GM21528 (cell line): ENCODE measurements at regions not wholly inside any gene's neighbourhood (a gene's known extent, or its start where the extent isn't known, plus 50 kb on each side); places are given as distances from the start of the nearest gene placed in this dataset.
"Not testable (repeated sequence)": the region's sequence is repeated elsewhere in the genome, so short reads cannot be mapped to it uniquely, and the experiment has no call there.

Experiments
- ATAC-seq: cut with Tn5 transposase; IDR thresholded peaks from one replicate; pipeline ENCODE4 v1.9.1; 2021; ENCODE audit warnings: mild to moderate bottlenecking, moderate library complexity; ENCODE audit not compliant: unreplicated experiment, low FRiP score

DNA sequence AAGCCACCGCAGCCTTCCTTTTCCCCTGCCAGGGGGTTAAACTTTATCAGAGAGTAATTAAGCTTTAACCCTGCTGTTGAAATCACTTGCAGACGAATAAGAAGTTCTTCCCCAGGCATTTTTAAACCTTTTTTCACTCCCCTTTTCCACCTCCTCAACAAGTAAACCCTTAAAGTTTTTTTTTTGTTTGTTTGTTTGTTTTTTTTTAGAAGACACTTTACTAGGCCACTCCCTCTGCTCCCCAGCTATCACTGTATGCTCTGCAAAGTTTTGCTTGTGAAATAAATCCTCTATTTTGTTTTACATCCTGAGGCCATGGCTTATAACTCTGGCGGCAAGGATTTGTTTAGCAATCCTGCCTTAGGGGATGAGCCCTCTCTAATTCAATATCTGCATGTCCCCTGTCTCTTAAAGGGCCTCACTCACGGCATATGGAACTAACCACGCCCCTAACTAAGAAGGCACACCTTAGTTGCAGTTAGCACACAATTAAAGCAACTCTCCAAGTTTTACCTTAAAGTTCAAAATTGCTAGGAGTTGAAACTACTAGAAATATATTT lies 1354.7 kb upstream of the LRRTM3 start:
- ATAC-seq = no peak

DNA sequence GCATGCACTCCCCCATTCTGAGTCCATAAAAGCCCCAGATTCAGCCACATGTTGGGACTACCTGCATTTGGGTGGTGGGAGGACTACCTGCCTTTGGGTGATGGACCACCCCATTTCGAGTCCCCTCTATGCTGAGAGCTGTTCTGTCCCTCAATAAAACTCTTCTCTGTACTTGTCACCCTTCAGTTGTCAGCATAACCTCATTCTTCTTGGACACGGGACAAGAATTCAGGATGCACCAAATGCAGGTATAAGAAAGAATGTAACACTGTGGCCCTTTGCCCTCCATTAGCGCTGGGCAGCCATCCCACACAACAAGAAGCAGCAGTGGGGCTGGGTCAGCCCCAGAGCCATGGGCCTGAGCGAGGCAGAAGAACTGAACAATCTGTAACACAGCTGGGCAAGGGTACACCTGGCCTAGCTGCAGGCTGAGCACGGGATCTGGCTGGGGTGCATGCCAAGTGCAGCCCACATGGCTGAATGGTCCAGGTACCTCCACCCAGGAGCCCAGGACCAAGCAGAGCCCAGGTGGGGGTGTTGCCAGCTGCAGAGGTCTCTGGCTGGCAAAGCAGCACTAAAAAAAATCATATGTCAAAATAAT lies 1344.3 kb upstream of the LRRTM3 start:
- no peak for ATAC-seq

DNA sequence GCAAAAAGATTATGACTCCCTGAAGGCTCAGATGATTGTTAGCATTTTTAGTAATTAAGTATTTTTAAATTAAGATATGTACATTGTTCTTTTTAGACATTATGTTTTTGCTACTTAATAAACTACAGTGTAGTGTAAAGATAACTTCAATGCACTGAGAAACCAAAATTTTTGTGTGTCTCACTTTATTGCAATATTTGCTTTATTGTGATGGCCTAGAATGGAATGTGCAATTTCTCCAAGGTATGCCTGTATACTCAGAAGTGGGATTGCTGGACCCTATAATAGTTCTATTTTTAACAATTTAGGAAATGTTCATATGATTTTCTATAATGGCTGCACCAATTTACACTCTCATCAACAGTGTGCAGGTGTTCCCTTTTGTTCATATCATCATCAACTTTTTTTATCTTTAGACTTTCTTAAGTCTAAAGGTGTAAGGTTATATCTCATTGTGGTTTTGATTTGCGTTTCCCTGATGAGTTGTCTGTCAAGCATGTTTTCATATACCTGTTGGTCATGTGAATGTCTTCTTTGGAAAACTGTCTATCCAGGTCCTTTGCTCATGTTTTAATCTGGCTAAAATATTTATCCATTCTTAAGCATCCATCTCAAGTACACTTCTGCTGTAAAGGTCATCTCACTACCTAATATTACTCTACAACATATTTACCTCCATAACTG lies 1323.5 kb upstream of the LRRTM3 start:
- ATAC-seq = no peak

DNA sequence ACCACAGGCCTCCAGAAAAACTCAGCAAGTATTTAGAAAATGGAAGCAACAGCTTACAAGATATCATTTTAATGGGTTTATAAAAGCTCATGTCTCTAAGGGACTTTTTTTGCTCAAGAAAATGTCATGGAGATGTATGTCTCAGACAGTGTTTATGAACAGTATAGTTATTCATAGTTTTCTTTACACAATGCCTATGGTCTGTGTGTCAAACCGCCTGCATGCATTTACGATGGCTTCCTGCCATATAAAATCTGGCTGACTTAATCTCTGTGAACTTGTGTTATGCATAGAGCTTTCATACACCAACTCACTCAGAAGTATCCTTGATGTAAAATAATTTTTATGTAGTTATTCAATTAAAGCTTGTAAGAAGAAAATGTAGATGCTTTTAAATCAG lies 1314.2 kb upstream of the LRRTM3 start:
- ATAC-seq = no peak

DNA sequence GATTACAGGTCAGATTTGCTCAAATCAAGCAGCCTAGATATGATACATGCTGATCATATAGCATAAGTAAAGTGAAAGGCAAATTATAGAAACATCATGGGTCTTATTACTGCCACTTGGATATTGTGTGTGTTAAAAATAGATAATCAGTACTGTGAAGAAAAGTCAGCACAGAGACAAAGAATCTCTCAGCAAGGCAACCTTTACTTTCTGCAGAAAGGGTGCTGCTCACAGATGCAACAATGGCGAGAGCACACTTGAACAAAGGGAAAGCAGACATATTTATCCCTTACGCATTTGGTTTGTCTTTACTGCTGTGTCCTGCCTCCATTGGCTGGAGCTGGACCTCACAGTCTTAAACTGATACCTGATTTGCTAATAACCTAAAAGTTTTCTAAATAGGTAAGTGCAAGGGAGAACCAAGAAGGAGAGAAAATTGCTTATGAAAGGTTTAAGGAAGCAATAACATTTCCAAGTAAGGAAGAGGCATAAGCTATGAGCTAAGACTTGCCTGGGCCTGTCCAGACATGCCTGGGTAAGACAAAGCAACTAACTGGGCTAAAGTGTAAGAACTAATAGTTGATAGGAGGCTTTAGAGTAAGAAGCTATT lies 1310.8 kb upstream of the LRRTM3 start:
- ATAC-seq = no peak

DNA sequence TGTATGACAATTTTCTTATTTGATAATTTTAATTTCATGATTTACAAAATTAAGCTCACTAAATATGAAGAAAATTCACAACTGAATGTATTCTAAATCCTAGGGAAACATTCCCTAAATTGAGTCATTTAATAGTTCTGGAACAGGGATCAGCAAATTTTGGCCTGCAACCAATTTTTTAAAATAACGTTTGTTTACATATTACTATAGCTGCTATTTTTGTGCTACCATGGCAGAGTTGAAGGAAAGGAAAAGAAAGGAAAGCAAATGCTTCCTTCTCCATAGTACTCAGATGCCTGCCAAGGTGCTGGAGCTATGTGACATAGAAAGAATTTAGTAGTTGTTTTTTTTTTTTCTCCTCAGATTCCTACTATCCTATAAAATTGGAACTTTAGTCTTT lies 1307.7 kb upstream of the LRRTM3 start:
- no peak for ATAC-seq

DNA sequence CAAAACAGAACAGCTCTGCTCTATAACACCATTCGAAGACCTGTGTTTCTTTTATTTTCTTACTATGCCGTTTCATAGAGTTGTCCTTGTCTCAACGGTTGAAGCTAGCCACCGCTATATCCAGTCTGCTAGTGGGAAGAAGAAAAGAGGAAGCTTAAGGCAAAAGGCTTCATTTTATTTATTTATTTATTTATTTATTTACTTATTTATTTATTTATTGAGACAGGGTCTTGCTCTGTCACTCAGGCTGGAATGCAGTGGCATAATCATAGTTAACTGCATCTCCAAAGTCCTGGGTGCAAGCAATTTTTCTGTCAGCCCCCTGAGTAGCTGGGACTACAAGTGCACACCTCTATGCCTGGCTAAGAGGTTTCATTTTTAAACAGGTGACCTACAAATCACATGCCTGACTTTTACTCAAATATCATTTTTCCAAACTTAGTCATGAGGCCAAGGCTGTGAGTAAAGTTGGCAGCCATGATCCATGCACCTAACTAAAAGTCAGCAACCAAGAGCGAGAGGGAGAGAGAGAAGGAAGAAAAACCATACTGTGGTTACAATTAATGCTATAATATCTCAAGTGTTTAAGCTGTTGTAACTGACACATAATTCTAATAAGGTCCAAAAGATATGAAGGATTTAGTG lies 1305.3 kb upstream of the LRRTM3 start:
- ATAC-seq = no peak

DNA sequence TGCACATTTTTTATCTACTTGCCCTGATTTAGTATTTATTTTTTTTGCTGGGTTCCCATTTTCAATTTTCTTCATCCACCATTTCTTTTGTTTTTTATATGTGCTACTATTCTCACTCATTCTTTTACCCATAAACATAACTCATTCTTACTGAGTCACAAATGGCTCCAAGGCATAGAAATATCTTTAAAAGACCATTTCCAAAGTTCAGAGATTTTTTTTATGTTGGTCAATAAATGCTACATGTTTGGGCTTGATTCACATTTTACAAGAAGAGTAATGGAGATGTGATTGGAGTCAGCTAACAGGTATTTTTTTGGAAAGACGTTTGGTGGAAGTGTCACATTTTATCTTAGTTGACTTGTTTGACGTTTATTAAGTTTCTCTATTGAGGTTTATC lies 1303.2 kb upstream of the LRRTM3 start:
- no peak for ATAC-seq

DNA sequence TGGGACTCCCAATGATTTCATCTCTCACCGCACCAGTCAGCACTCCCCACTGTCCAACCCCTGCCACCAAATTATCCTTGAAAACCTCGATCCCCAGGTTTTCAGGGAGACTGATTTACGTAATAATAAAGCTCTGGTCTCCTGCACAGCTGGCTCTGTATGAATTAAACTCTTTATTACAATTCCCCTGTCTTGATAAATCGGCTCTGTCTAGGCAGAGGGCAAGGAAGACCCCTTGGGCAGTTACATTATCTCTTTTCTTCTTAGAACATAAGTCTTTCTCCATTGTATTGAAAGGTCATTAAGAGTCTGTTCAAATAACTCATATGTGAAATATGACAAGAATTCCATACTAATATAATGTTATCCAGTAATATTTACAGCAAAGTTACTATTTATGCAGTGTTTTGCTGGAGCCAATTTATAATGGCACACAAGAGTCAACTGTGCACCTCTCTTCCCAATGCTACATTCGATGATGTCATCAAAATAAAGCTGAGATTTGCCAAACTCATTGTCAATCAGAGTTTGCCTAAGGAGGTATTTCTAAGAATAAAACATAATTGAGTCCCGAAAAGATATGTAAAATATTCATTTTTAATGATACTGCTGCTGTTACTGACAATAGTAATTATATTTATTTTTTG lies 1297.2 kb upstream of the LRRTM3 start:
- ATAC-seq = no peak

DNA sequence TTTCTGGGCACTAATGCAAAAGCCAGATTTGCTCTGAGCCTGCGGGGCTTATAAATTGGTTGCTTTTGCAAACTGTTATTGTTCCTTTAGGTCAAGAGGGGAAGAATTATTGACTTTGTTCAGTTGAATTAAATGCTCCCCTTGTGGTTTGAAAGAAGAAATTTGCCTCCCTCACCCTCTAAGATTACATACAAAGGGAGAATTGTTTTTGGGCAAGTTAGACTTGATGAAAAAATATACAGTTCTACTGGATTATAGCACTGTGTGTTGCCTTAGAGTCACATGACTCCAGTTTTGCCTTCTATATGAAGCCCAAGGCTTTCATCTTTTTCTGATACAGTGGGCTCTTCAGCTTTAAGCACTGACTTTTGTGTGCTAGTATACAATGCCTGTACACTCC lies 1265.8 kb upstream of the LRRTM3 start:
- ATAC-seq = no peak

DNA sequence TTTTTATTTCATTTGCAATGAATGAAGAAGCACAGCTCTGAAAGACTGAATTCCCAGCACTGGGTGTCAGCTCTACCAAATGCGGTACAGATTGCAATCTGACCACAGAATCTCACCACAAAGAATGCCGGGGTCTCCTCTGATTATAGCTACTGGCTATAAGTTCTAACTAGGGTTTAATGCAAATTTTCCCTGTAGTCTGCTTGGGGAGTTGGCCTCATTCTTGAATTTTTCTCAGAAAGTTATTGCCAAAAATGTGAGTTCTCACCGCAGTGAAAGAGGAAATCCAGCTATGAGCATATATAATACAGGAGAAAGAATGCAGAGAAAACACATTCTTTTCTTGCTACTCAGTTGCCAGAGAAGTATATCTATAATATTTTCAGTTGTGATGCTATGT lies 1255.7 kb upstream of the LRRTM3 start:
- no peak for ATAC-seq

DNA sequence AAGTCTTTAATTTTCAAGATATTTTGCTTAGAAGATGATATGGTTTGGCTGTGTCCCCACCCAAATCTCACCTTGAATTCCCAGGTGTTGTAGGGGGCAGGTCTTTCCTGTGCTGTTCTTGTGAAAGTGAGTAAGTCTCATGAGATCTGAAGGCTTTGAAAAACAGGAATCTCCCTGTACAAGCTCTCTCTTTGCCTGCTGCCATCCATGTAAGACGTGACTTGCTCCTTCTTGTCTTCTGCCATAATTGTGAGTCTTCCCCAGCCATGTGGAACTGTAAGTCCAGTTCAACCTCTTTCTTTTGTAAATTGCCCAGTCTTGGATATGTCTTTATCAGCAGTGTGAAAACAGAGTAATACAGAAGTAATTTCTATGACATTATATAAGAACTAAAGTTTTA lies 1255.2 kb upstream of the LRRTM3 start:
- ATAC-seq = not testable (repeated sequence)

DNA sequence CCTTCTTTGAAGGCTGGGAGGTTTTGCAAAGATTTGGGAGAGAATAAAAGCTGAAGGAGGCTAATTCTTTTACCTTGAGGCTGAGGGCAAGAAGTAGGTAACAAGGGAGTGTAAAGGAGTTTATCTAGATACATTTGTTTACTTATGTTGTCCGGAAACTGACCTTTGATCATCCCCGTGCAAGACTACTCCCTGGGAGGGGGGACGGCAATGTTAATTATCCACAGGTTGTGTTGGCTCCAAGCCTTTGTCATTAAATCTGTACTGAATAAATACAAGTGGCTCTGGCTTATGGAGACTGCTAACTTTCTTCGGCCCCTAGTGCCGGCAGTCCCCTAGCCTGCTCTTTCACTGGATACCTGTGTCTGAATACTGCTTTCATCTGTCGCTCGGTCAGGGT lies 1250.6 kb upstream of the LRRTM3 start:
- ATAC-seq = no peak

DNA sequence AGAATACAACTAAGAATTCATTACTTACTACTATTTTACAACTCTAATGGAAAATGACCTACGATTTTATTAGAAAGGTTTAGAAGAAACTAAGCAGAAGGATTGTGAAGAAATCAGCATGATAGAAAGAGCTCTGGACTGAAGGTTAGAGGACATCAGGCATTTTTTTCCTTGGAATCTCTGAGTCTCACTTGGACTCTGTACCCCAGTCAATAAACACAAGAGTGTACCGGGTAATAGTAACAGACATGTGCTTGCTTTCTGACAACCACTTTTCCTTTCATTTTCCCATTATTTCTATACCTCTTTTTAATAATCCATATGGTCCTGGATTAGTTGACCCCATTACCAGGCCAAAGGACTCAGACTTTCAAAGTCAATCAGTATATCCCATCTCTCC lies 1240.9 kb upstream of the LRRTM3 start:
- ATAC-seq = no peak

DNA sequence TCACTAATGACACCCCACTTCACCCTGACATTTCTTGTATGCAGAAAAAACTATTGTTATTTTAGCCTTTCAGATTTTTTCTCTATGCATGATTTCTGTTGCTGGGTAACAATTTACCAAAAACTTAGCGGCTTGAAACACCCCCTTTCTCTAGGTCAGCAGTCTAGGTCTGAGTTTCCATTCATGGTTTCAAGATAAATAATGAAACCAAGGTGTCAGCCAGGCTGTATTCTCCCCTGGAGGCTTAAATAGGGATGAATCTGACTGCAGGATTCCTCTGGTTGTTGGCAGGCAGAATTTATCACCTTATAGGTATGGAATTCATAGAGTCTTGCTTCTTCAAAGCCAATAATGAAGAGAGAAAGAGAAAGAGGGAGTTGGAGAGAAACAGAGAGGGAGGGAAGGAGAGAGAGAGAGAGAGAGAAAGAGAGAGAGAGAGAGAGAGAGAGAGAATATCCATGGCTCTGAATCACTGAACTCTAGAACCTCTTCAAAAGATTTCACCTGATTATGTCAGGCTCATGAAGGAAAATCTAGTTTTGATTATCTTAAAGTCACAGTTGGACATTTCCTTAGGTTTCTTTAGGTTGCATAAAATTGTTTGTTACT lies 1224.6 kb upstream of the LRRTM3 start:
- ATAC-seq = no peak

DNA sequence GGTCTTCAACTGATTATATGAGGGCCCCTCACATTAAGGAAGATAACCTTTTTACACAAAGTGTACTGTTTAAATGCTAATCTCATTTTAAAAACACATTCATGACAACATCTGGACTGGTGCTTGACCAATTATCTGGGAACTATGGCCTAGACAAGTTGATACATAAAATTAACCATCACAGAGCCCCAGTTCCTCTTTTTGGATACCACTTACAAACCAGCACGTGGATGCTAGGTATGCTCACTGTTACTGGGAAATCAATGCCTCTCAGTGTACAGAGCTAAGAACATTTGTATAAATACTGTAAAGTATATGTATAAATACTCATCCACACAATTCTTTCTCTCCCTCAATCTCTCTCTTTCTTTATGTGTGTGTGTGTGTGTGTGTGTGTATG lies 1217.8 kb upstream of the LRRTM3 start:
- ATAC-seq = no peak

DNA sequence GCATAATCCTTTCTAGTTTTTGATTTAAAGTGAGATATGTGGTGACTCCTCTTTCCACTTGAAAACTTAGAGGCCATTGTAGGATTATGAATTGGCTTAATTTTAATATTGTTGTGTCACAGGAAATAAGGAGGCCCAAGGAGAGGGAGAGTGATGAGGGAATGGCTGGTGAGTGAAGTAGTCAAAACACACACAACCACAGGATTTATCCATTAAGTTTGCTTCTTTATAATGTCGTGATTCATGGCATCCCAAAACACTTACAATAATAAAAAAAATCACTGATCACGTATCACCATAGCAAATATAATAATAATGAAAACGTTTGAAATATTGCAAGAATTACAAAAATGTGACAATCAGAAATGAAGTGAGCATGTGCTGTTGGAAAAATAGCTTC lies 1215.5 kb upstream of the LRRTM3 start:
- ATAC-seq = no peak

DNA sequence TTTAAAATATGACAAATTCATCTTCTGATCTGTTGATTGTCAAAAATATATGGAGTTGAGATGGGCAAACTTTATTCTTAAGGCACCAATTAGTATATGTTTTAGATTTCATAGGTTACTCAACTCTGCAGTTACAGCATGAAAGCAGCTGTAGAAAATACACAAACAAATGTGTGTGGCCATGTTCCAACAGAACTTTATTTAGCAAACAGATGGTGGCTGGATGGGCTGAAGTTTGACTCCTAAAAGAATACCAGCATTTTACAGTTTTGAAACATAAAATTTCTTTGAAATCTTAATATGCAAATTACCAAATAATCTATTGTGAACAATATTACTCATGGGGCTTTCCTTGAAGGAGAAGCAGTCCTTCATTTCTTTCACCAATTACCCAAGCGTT lies 1206.0 kb upstream of the LRRTM3 start:
- no peak for ATAC-seq

DNA sequence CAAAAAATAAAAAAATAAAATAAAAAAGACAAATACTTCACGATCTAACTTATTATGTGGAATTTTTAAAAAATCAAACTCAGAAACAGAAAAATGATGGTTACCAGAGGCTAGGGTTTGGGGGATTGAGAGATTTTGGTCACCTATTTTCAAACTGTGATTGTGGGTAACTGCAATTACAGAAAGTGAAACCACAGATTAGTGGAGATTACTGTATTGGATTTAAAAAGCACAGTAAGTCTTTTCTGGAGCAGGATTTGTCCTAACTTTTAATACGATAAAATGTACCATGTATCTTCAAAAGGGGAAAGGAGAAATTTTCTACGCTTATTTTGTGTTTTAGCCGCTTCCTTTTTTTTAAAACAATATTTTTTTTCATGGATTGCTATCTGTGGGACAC lies 1204.9 kb upstream of the LRRTM3 start:
- ATAC-seq = no peak

DNA sequence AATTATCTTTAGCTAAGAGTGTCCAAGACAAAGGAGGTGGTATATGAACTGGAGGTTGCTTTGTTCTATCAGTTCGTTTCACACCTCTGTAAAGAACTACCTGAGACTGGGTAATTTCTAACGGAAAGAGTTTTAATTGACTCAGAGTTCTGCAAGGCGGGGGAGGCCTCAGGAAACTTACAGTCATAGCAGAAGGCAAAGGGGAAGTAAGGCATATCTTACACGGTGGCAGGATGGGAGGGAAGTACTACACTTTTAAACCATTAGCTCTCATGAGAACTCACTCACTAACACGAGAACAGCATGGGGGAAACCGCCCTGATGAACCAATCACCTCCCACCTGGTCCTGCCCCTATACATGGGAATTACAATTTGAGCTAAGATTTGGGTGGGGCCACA lies 1202.3 kb upstream of the LRRTM3 start:
- no peak for ATAC-seq

DNA sequence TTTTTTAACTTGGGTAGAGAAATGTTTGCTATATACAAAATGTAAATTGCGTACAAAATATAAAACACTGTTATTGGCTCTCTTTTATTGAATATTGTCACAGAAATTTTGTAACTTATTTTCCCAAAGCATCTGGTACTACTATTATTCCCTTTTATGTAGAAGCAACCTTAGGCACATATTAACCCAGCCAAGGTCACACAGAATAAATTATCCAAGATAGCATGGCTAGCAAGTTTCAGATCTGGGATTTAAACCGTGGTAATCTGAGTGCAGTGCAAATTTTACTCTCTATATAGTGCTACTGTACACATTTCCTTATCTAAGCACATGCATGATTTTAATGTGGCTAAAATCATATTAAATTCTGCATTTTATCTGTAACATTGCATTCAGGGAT lies 1190.5 kb upstream of the LRRTM3 start:
- ATAC-seq = no peak
